ENCODE measurements at regions not wholly inside any gene's neighbourhood (a gene's known extent, or its start where the extent isn't known, plus 50 kb on each side); places are given as distances from the start of the nearest gene placed in this dataset.

DNA sequence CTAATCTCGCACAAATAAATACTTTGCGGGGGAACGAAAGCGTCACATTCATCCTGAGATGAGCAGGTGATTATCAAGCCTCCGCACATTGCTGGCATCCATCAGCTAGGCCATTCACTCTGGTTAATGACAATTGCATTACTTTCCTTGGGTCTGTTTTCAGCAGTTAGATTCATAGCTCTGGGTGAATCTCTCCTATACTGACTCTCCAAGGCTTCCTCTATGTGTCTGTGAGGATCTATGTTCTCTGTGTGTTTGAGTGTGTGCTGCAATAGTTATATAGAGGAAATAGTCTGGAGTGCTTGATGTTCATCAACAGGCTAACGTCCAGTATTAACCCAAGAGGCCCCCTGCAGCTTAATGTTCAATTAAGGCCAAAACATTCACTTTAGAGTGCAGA, 133.0 kb upstream of the CTTNBP2NL start:
- no peak for DNase-seq (ENCODE audit: low read depth in 4 of 4, low spot score in 1 of 4)

DNA sequence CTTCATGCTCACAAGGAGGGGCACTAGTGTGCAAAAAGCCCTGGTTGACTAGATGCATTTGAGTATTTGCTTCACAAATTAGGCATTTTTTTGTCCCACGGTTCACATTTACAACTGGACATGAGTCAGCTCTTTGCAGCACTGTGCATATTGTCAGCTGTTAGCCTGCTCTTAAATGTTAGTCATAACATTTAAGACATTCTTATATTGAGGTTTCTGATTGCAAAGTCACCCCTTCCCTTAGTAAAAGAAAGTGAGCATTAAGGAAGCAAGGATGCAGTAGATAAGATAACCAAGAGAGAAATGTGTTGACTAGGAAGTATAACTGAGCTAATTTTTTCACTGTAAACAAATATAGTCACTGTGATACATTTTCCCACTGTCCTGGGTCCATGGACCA, 132.6 kb upstream of the CTTNBP2NL start:
- no peak for DNase-seq (ENCODE audit: low read depth in 4 of 4, low spot score in 1 of 4)

- DNase-seq (ENCODE audit: low read depth in 4 of 4, low spot score in 1 of 4), result no peak
These were observed 132.0 kb upstream of the CTTNBP2NL start for GRCh38 chr1:112264010-112264409.

- no peak for DNase-seq (ENCODE audit: low read depth in 4 of 4, low spot score in 1 of 4)
These were observed 131.5 kb upstream of the CTTNBP2NL start for GRCh38 chr1:112264553-112264952.

DNA sequence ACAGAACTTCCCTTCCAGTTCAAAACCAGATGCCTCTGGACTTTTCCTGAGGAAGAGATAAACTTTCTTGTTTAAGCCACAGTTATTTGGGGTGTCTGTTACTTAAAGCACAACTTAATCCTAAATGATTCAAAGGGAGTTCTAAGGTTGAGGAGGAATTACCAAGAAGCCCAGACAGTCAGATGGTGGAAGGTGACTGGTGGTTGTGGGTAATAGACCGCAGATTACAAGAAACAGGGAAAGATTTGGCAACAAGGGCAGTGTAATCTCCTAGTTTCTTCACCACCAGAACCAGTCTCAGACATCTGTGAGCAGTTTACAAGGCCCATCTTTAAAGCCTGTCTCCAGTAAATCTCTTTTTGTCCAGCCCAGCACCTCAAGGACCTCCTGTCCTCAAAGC, 130.1 kb upstream of the CTTNBP2NL start:
- no peak for DNase-seq (ENCODE audit: low read depth in 4 of 4, low spot score in 1 of 4)

- no peak for DNase-seq (ENCODE audit: low read depth in 4 of 4, low spot score in 1 of 4)
These were observed 128.8 kb upstream of the CTTNBP2NL start for GRCh38 chr1:112267206-112267605.

DNA sequence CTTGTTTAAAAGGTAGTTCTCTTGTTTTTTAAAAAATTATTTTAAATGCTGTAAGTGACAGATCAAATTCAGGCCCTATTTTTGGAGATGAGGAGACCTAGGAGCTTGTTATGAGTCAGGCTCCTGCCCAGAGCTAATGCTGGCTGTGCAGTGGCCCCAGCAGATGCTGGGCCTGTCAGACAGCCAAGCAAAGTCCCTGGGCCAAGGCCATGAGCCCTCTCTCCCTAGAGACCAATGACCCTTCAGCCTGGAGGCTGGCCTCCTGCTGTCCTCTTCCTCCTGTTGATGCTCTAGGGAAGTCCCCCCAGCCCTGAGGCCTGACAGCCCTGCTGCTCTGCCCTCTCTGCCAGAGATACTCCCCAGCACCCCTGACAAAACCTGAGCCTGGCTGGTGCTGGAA, 128.1 kb upstream of the CTTNBP2NL start:
- DNase-seq (ENCODE audit: low read depth in 4 of 4, low spot score in 1 of 4), result no peak

DNA sequence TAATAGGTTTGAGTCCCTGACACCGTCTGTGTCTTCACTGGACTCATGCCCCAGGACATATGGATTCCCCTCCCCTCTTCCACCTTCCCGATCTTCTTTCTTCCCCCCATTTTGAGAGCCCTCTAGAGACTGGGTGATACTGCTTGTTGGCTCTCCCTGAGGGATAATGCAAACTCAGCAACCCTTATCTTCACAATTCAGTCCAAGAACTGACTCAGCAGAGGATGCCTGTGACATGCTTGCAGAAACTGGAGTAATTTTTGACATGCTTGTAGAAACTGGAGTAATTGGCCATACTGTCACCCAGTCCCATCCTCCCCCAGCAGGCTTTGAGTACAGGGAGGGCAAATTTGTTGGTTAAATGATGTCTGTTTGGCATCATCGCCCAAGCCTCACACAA, 127.6 kb upstream of the CTTNBP2NL start:
- no peak for DNase-seq (ENCODE audit: low read depth in 4 of 4, low spot score in 1 of 4)

DNA sequence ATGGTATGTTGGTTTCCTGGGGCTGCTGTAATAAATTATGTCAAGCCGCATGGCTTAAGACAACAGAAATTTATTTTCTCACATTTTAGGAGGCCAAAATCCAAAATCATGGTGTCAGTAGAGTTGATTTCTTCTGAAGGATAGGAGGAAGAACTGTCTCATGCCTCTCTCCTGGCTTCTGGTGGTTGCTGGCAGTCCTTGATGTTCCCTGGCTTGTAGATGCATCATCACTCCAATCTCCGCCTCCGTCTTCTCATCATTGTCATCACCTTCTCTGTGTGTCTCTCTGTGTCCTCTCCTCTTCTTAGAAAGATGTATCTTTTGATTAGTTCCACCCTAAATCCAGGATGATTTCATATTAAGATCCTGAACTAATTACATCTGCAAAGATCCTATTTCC, 124.7 kb upstream of the CTTNBP2NL start:
- DNase-seq (ENCODE audit: low read depth in 4 of 4, low spot score in 1 of 4), result no peak

- no peak for DNase-seq (ENCODE audit: low read depth in 4 of 4, low spot score in 1 of 4)
These were observed 123.8 kb upstream of the CTTNBP2NL start for GRCh38 chr1:112272101-112272772.

GRCh38 chr1:112284796-112285195, 111.2 kb upstream of the CTTNBP2NL start:
- no peak for DNase-seq (ENCODE audit: low read depth in 4 of 4, low spot score in 1 of 4)

GRCh38 chr1:112285316-112285715, 110.7 kb upstream of the CTTNBP2NL start:
- DNase-seq (ENCODE audit: low read depth in 4 of 4, low spot score in 1 of 4), result no peak

DNA sequence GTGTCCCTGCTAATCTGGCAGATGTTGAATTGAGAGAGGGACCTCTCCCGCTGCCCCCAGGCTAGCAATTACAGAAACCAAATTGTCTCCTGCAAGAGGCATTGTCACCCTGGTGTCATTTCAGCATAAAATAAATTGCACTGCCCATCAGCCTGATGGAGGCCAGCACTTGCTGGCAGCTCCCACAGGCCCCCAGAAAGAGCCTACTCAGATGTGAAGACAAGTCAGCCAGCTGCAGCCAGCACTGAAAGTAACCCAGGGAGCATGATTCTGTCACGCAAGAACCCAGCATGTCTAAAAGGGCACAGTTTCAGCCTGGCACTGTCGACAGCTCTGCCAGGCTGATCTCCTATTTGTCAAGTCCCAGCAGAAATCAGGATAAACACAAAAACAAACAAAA, 110.3 kb upstream of the CTTNBP2NL start:
- no peak for DNase-seq (ENCODE audit: low read depth in 4 of 4, low spot score in 1 of 4)

DNA sequence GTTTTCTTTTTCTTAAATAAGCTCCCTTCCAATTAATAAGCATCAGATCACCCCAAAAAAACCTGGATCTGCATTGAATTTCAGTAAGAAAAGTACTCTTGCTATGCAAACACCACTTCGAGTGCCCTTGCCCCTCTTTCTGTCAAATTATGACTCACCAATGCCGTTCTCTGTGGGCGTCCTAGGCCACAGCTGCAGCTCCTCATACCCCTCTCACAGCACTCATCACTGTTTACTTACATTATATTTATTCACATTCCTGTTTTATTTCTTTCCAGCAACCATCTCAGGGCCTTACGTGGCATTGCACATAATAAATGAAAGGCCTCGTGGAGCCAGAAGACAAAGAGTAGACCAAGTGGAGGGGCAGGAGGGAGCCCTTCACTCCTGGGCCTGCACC, 99.1 kb upstream of the CTTNBP2NL start:
- DNase-seq (ENCODE audit: low read depth in 4 of 4, low spot score in 1 of 4), result no peak

DNA sequence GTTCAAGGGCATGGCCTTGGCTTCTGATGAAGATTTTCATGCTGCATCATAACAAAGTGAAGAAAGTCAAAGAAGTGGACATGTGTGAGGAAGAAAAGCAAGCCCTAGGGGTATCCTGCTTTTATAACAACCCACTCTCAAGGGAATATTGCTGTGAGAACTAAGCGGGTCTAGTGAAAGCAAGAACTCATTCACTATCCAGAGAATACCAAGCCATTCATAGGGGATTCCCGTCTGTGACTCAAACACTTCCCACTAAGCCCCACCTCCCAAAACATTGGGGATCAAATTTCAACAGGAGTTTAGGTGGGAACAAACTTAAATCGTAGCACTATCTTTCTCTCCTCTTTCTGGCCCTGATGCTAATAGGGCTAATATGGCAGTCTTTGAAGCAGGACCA, 98.5 kb upstream of the CTTNBP2NL start:
- DNase-seq (ENCODE audit: low read depth in 4 of 4, low spot score in 1 of 4), result no peak

GRCh38 chr1:112298558-112298957, 97.5 kb upstream of the CTTNBP2NL start:
- peak in 1 of 4 experiments; percentile 5 for DNase-seq (ENCODE audit: low read depth in 4 of 4, low spot score in 1 of 4)

DNA sequence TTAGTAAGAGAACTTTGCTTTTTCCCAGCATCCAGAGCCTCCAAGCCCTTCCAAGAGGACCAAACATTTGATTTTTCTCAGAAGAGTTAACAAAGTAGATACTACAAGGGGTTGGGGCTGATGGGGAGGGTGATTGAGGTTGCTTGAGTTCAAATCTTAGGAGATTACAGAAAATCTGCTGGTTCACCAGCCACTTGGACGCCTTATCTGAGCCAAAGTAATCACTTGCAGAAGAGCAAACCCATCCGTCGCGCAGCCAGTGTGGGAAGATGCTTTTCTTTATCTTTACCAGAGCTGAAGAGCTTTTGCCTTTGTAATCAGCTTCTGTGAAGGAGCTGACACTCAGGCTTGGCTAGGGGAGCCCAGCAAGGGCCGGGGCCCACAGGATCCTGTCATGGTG, 91.9 kb upstream of the CTTNBP2NL start:
- no peak for DNase-seq (ENCODE audit: low read depth in 4 of 4, low spot score in 1 of 4)

GRCh38 chr1:112304612-112305011, 91.4 kb upstream of the CTTNBP2NL start:
- no peak for DNase-seq (ENCODE audit: low read depth in 4 of 4, low spot score in 1 of 4)

GRCh38 chr1:112307930-112308591, 88.0 kb upstream of the CTTNBP2NL start:
- DNase-seq (ENCODE audit: low read depth in 4 of 4, low spot score in 1 of 4), result no peak

GRCh38 chr1:112308716-112309115, 87.3 kb upstream of the CTTNBP2NL start:
- no peak for DNase-seq (ENCODE audit: low read depth in 4 of 4, low spot score in 1 of 4)

GRCh38 chr1:112309499-112309898, 86.5 kb upstream of the CTTNBP2NL start:
- no peak for DNase-seq (ENCODE audit: low read depth in 4 of 4, low spot score in 1 of 4)

DNA sequence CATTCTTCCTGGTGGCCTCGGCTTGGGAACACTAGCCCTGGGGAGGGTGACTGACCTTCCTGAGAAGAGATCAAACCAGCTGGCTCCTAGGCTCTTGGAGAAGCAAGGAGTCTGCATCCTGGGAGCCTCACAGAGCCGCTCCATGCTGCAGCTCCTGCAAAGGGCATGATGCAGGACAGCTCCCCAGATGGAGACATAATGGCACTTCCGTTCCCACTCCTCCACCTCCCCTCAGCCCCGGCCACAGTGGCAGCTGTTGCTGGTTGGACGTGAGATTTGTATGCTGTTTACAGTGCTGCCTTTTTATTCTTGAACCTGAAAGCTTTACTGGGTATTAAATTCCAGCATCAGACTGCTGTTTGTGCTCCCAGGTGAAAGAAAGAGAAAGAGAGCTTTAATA, 83.7 kb upstream of the CTTNBP2NL start:
- no peak for DNase-seq (ENCODE audit: low read depth in 4 of 4, low spot score in 1 of 4)

- DNase-seq (ENCODE audit: low read depth in 4 of 4, low spot score in 1 of 4), result no peak
These were observed 83.1 kb upstream of the CTTNBP2NL start for GRCh38 chr1:112312879-112313278.

Measured in stimulated activated CD4-positive, alpha-beta T cell treated with anti-CD3 and anti-CD28 coated beads, Interleukin-1b, Interleukin-23, amount 100 ng/mL, for 24 hours (primary cell).